Gastrocnemius medialis (tissue), 4 donors: ENCODE measurements at regions not wholly inside any gene's neighbourhood (a gene's known extent, or its start where the extent isn't known, plus 50 kb on each side); places are given as distances from the start of the nearest gene placed in this dataset.

Source experiments
- POLR2A ChIP-seq, 2 donors: fragments of 450-650 bp; IDR thresholded peaks; one replicate each; pipeline ENCODE4 v1.6.1; 2017; ENCODE audit warnings: antibody characterized with exemption in 2 of 2, mild to moderate bottlenecking in 2 of 2, moderate library complexity in 2 of 2
- TF ChIP-seq, protein P1 (sequence below), 5 experiments: fragments of 450-650 bp in 3 of 5; fragments of 200-600 bp in 2 of 5; sonication (generic) in 2 of 5; IDR thresholded peaks in 4 of 5; conservative IDR thresholded peaks in 1 of 5; 1 replicate in 4 of 5; 2 replicates in 1 of 5; pipeline ENCODE4 v1.5.1; 2016 to 2019; ENCODE audit warnings: antibody characterized with exemption in 5 of 5, mild to moderate bottlenecking in 3 of 5, moderate library complexity in 3 of 5

DNA sequence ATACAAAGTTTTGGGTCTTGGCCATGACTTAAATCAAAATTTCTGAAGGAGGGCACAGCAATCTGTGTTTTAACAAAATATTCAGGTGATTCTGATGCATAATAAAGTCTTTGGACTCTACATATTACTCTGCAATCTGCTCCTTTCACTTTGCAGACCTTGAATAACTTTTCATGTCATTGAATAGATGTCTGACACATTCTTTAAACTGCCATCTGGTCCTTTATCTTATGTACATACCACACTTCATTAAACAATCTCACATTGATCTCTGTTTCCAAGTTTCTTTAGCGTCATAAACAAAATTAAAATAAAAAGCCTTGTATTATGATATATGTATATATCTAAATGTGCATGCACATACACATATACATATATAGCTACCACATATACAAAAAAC is 831.2 kb downstream of the MAFB start:
- TF ChIP-seq POLR2A (IDR thresholded peaks at IDR 0.05), result no peak
- TF ChIP-seq, protein P1, sequence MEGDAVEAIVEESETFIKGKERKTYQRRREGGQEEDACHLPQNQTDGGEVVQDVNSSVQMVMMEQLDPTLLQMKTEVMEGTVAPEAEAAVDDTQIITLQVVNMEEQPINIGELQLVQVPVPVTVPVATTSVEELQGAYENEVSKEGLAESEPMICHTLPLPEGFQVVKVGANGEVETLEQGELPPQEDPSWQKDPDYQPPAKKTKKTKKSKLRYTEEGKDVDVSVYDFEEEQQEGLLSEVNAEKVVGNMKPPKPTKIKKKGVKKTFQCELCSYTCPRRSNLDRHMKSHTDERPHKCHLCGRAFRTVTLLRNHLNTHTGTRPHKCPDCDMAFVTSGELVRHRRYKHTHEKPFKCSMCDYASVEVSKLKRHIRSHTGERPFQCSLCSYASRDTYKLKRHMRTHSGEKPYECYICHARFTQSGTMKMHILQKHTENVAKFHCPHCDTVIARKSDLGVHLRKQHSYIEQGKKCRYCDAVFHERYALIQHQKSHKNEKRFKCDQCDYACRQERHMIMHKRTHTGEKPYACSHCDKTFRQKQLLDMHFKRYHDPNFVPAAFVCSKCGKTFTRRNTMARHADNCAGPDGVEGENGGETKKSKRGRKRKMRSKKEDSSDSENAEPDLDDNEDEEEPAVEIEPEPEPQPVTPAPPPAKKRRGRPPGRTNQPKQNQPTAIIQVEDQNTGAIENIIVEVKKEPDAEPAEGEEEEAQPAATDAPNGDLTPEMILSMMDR (IDR thresholded peaks at IDR 0.05 in 4 of 5, conservative IDR thresholded peaks at IDR 0.05 in 1 of 5), result no peak
